ENCODE measurements at regions not wholly inside any gene's neighbourhood (a gene's known extent, or its start where the extent isn't known, plus 50 kb on each side); places are given as distances from the start of the nearest gene placed in this dataset.

GRCh38 chr5:156274453-156274852 is 52.5 kb upstream of the SGCD start:
- TF ChIP-seq CTCF (IDR thresholded peaks at IDR 0.05; ENCODE audit: low read length), result no peak
- no peak for TF ChIP-seq EZH2phosphoT487 (IDR thresholded peaks at IDR 0.05; ENCODE audit: low read length)

Data from MM.1S (cell line).